ENCODE measurements at regions not wholly inside any gene's neighbourhood (a gene's known extent, or its start where the extent isn't known, plus 50 kb on each side); places are given as distances from the start of the nearest gene placed in this dataset.

DNA sequence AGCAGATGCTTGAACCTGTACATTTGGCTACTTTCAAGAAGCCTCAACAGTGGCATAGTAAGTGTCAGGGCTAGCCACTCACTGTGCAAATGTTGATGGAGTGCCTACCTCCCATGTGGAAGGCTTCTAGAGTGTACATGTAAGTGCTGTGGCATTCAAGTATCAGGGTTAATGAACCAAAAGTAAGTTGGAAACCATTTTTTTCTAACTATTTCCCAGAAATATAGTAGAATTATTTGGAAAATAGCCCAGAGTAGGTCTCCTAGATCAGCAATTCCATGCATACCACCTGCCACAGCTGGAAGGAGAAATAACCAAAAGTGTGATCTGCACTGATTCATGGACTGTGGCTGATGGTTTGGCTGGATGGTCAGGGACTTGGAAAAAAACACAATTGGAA is 53.3 kb downstream of the FOXD1 start:
- no peak for DNase-seq (ENCODE audit: extremely low read depth, low read depth, low spot score)

DNA sequence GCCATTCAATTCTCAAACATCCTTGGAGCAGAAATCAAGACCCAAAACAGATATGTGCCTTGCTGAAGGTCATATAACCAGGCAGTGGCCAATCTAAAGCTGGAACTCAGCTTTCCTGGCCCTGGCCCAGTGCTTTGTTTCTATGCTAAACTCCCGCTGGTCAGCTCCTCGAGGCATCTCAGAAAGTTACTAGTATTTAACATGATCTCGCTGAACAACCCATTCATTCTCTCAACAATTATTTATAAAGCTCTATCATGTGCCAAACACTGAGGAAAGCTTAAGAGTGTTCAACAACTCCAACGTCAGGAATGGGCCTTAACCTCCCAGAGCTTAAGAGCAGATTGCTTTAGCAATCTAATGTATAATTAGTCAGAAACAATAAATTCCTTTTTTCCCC is 54.0 kb downstream of the FOXD1 start:
- DNase-seq (ENCODE audit: extremely low read depth, low read depth, low spot score), result no peak

DNA sequence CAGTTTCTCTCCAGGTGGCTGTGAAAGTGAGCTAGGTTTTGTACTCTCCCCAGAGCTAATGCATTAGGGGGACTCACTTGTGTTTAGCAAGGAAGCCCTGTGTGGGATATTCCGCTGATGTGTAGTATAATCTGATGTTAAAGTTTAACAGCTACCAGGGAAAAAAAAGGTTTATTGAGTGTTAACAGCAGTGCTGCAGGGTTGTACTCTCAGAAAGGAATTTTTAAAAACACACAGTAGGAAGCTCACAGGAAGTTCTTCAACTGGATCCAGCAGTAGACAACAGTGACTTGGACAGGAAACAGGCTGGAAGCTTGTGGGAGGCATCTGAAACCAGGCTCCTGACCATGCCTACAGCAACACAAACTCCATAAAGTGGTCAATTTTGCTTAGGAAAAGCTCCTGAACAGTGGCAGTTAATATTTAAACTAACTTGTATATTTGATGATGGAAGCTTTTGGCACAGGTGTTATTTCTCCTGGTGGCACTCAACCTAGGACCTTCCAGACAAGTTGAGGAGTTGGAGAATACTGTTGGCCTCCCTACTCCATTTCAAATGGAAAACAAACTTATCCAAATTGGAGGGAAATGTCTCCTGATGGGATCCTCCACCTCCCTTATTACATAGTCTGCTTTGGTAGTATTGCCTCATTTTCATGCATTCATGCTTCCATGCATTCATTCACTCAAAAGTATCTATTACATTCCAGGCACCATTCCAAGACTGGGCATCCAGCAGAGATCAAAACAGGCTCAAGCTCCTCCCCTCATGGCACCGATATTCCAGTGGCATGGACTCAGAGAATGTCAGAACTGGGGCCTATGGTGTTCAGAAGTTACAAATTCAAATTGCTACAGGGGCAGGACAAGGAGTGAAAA is 54.7 kb downstream of the FOXD1 start:
- DNase-seq (ENCODE audit: extremely low read depth, low read depth, low spot score), result no peak

DNA sequence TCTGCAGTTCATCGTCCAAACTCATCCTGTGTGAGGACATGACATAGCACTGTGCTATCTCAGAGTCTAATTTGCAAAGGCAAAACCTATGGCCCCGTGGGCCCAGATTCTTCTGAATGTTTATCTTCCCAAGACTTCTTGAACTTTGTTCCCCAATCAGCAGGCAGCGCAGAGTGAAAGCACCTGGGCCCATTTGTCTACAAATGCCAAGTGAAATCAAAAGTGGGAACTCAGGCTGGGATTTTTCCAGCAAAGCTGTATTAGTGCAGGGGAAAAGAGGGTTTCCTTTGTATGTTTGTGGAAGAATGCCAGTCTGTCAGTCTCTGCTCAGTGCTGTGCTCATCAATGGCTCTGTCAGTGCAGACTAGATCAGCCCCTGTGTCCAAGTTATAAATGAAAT is 55.8 kb downstream of the FOXD1 start:
- no peak for DNase-seq (ENCODE audit: extremely low read depth, low read depth, low spot score)

DNA sequence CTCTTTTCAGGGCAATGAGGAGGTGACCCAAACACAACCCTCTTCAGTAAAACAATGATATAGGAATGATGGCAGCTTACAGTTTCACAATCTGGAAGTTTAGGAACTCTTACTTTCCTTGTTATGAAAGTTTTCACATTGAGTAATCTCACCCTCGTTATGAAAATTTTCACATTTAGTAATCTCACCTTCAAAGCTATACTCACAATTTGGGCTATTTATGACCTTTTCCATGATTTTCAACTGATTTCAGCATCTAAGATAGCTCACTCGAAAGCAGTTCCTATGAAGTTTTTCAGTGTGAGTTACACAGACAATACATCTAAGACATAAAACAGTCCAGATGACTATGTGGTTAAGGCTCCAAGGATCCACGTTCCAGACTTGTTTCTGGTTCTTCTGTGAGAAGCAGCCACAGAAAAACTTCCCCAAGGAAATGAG is 57.1 kb downstream of the FOXD1 start:
- no peak for DNase-seq (ENCODE audit: extremely low read depth, low read depth, low spot score)

DNA sequence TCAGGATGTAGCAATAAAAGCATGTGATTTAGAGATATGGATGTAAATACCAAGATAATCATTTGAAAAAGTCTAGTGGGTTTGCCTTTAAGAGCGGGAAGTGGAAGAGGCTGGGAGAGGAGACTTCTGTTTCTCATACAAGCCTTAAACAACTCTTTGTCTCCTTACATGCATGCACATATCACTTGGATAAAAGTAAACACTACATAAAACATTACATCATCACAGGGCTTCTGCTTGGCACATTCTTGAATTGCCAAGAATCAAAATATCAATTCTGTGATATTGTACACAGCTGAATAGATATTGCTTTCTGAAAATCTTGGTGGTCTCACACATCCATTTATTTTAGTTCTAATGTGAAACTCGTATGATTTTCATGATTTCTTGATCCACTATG is 57.6 kb downstream of the FOXD1 start:
- no peak for DNase-seq (ENCODE audit: extremely low read depth, low read depth, low spot score)

DNA sequence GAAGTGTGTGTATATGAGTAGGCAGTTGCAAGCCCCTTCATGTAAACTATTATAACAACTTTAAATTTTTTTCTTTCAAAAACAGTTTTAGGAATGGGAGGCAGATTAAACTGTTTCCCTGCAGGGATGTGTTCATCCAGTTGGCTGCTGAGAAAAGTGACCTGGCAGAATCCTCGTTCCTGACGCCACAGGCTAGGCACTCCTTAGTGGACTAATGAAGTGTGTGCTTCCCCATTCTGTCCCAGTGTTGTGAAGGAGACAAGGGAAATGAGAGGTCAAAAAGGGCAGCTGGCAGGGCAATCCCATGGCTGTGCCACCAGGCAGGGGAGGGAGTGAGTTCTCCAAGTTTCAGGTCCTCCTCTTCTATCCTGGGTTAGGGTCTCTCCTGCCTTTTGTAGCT is 59.8 kb downstream of the FOXD1 start:
- no peak for DNase-seq (ENCODE audit: extremely low read depth, low read depth, low spot score)

DNA sequence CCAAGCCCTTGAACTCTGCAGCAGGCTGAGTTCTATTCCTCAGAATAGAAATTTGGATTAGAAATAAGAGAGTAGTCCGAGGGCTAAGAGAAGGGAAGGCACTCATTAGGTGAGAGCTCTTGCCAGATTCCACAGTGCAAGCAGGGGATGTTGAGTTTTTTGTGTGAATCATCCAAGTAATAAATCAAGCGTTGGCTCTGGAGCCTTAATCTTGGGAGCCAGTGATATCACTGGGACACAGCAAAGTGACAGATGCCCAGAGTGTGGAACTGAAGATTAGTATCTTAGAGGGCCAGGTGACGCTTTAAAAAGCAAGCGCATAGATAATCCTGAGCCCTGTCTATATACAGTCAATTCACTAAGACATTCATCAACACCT is 60.3 kb downstream of the FOXD1 start:
- no peak for DNase-seq (ENCODE audit: extremely low read depth, low read depth, low spot score)

DNA sequence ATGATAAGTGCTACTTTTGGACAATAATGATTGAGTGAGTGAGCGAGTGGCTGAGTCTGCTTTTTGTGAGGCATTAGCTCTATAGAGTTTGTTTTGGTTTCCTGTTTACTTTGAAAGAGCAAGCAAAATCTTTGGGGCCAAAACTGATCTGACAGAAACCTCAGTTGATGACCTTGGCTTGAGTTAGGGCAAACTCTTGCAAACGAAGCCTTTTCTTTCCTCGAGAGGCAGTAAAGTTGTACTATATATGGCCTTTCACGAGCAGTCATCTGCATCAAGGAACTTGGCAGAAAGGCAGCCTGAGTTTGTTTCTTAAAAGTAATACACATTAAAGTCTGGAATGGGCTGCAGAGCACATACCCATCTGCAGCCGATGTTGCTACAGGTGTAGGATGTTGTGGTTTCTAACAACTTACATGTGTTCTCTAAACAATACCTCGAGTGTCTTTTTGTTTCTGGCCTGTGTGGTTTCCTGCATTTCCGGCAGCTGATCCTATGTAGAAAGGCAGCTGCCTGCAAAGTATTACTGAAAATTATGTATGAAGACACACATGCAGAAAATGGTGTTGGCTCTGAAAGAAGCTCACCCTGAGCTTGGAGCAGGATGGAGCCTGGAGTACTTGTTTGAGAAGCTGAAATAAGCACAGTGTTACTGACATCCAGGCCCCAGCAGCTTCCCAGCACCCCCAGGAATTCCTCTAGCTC is 60.8 kb downstream of the FOXD1 start:
- DNase-seq (ENCODE audit: extremely low read depth, low read depth, low spot score), result no peak

DNA sequence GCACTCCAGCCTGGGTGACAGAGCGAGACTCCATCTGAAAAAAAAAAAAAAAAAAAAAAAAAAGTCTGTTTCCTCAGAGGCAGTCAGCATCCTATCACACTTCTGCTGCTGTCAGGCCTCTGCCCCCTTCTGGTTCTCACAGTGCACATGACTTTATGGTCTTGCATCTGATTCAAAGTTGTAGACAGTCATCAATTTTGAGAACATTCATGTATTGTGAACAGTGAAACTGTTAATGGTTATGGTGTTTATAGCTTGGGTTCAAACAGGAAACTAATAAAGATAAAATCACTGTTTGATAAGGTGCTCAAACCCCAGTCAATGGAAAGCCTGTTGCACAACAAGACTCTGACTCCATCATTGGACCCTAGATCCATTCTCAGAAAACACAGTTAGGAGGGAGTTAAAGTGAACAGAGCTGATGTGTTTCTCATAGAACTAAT is 61.4 kb downstream of the FOXD1 start:
- DNase-seq (ENCODE audit: extremely low read depth, low read depth, low spot score), result no peak

DNA sequence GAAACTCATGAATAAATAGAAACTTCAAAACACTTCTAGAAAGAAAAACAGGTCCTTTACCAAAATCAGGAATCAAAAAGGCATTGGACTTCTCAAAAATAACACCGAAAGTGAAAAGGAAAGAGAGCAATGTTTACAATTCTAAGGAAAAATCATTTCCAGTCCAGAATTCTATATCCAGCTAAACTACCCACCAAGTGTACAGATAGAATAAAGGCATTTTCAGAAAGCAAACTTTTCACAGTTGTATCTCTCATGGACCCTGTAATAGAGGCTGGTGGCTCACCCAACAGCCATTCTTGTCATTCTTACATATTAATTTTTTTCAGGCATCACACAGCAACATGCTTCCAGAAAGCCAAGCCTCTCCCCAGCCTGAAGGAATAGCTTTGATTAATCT is 63.7 kb downstream of the FOXD1 start:
- no peak for DNase-seq (ENCODE audit: extremely low read depth, low read depth, low spot score)

DNA sequence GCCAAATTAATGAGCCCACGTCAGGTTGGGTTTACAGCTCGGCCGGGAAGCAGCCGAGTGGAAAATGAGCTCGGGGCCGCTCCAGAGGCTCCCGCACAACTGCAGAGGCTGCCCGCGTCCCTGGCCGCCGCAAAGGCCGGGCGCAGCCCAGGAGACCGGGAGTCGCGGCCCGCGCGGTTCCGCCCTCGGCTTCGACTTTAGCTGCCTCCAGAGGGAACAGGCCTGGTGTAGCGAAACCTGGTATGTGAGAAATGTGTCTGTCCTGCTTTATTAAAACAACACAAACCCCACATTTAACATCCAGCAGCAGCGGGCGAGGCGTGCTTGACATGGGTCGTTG is 66.2 kb downstream of the FOXD1 start:
- DNase-seq (ENCODE audit: extremely low read depth, low read depth, low spot score), result no peak

DNA sequence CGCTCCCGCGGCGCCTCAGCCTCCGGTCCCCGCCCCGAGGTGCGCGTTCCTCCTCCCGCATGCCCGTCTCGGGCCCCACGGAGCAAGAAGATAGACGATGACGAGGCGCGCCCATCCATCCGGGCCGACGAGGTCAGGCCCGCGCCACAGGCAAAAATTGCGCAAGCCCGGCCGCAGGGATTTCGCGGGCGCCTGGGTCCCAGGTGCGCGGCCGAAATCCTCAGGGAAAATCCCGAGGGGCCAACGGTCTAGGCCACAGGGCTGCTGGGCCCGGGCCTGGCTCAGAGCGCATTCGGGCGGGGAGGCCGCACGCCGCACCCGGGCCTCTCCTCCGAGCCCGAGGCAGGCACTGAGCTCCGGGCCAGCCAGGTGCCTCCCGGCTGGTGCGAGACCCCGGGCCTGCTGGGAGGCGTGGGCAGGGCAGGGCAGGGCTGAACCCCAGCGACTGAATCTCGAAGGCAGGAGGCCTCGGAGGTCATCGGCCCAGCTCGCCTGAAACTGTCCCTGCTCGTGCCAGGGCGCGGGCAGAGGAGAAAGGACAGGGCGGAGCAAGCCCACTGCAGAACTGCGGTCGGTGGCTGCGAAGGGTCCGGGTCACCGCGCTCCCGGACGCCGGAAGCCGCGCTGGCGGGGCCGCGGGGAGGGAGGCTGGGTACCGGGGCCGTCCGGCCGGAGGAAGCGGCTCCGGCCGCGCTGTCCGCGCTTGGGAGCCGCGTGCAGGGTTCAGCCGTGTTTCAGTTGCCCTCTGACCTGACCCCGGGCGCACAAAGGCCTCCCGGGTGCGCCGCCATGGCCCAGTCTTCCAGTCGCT is 66.8 kb downstream of the FOXD1 start:
- DNase-seq (ENCODE audit: extremely low read depth, low read depth, low spot score), result no peak

DNA sequence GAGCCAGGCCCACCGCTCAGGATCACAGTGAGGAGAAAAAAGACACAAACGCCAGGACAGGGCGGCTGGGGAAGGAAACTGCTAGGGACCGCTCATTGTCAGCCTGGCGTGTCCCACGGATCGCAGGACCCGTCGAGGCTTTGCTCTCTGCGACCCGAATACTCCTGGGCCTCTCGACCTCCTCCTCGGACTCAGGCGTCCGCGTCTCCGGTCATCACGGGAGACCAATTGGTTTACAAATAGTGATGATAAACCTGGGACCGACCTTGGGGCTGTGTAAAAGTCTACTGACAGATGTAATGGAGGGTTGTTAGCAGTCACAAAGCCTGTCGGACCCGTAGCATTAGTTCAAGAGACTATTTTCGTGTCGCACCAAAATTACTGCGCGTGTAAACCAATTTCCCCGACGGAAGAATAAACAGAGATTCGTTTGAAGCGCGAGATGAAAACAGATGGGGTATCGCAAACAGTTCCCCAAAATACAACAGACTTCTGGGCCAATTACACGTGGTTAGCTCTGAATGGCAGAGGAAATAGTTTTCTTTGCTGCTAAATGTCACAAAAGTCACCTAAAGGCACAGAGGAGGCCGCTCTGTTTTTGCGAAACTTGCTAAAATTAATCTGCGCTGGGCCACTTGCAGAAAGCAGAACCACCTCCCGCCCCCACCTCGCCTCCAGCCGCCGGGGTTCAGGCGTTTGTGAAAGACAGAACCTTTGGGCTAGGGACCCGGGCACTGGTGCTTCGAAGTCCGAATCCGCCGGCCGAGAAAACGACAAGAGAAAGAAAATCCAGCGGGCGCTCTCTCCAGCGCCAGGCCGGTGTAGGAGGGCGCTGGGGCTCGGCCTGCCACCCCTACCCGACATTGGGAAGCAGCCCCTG is 67.6 kb downstream of the FOXD1 start:
- no peak for DNase-seq (ENCODE audit: extremely low read depth, low read depth, low spot score)

DNA sequence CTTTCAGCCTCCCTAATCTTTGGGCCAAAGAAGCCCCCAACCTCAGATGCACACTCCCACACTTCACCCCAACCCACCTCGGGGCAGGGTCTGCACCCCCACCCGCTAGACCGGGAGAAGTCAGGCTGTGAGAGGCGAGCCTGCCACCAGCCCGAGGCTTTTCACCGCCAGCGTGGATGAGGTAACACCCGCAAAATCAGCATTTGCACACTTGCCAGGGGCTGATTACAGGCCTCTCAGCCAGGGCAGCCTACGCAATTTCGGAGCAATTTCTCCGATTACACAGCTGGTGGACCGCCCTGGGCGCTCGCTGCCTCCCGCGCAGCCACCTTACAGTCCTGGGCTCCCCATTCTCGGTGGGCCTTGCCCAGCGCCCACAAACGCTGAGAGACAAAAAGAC is 68.5 kb downstream of the FOXD1 start:
- no peak for DNase-seq (ENCODE audit: extremely low read depth, low read depth, low spot score)

DNA sequence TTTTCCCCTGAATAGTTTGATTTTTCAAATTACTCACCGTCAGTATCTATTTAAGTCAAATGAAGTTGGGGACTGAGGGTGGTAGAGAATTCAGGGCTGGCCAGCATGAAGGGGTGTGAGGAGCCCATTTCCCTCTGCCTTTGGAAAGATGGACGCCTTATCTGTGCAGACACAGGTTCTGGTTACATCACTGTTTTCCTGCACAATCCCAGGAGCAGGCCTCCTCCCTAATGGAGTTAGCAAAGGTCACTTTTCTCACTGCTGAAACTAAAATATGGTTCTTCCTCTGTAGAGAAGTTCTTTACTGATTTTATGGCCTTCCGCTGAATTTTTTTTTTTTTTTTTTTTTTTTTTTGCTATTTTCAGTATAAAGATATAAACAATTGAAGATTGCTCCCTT is 69.1 kb downstream of the FOXD1 start:
- no peak for DNase-seq (ENCODE audit: extremely low read depth, low read depth, low spot score)

DNA sequence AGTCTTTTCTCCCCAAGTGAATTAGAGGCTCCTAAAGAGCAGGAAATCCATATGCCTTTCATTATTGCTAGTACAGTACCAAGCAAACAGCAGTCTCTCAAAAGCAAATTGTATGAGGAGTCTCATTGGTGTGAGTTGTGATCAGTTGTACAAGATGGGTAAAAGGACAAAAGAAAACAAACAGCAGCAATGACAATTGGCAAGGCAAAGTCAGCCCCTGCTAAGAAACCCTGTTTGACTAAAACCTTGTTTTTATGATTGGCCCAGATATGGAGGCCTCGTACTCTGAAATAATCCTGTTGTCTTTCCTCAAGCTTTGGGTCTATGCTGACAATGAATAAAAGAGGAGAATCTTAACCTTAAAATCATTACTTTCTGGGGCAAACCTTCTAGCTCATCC is 69.8 kb downstream of the FOXD1 start:
- DNase-seq (ENCODE audit: extremely low read depth, low read depth, low spot score), result no peak

DNA sequence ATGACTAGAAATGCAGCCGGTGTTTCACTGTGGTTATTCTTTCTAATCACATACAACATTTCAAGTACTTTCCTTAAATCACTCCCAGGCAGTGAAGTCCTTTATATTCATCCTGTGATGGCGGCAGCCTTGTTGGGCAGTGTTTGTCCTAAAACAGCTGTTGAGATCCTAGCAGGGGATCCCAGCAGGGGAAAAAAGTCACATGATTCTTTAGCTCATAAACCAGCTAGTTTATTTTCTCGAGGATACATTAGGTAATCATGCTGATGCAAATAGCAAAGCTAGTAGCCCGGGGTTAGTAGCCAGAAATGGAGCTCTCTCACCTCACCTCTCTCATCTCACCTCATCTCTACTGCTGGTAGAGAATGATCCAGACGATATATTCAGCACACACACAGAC is 70.5 kb downstream of the FOXD1 start:
- DNase-seq (ENCODE audit: extremely low read depth, low read depth, low spot score), result no peak

DNA sequence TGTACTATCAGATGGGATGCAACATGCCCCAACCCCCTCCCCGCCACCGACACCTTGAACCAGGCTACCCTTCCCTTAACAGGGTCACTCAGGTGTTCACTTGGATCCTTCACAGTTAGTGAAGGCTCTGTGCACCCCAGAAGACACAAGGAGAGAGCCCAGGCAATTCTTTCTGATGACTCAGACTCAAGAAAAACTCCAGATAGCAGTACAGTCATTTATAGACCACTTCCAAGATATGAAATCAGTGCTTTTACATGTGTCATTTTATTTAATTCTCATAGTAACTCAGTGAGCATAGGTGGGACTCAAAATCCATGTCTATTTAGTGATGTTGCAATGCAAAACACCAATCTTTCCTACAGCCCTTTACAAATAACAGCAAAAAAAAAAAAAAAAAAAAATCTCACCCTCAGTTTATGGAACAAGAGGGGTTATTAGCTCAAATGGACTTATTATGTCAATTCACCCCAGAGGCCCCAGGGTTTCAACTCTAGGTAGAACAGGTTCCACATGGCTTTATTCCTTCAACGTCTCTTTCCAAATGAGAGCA is 71.9 kb downstream of the FOXD1 start:
- no peak for DNase-seq (ENCODE audit: extremely low read depth, low read depth, low spot score)

DNA sequence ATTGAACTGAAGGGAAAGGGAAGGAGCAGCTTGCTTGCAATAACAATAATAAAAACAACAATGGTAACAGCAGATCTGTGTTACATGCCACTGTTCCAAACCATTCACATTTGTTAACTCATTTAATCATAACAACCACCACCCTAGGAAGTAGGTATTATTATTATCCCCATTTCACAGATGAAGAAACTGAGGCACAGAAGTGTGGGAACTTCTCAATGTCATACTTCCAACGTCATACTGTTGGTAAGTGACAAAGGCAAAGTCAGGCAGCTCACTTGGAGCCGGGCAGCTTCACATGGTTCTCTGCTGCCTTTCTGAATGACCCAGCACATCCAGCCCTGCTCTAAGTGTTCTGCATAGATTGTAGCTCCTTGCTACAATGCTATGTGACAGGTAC is 72.6 kb downstream of the FOXD1 start:
- DNase-seq (ENCODE audit: extremely low read depth, low read depth, low spot score), result no peak

Data from glomerular endothelial cell (primary cell).